Breast epithelium (tissue), 3 donors: ENCODE measurements at regions not wholly inside any gene's neighbourhood (a gene's known extent, or its start where the extent isn't known, plus 50 kb on each side); places are given as distances from the start of the nearest gene placed in this dataset.

Experiments
- POLR2A ChIP-seq: fragments of 450-650 bp; IDR thresholded peaks from one replicate; pipeline ENCODE4 v1.6.1; 2016; ENCODE audit warnings: antibody characterized with exemption, mild to moderate bottlenecking, moderate library complexity
- POLR2AphosphoS5 ChIP-seq, 3 donors: sonication (generic); formaldehyde crosslinking; IDR thresholded peaks; one replicate each; pipeline ENCODE4 v1.6.1; 2017; ENCODE audit warnings: antibody characterized with exemption in 3 of 3
- TF ChIP-seq, protein P1 (sequence below), 3 donors: fragments of 450-650 bp; IDR thresholded peaks; one replicate each; pipeline ENCODE4 v1.5.1; 2016 to 2017; ENCODE audit warnings: antibody characterized with exemption in 3 of 3, mild to moderate bottlenecking in 3 of 3, moderate library complexity in 3 of 3

GRCh38 chr21:41043014-41043413 lies 124.9 kb upstream of the BACE2 start:
- TF ChIP-seq POLR2A (no peak), POLR2AphosphoS5 (IDR thresholded peaks at IDR 0.05) (no peak)
- TF ChIP-seq, protein P1, sequence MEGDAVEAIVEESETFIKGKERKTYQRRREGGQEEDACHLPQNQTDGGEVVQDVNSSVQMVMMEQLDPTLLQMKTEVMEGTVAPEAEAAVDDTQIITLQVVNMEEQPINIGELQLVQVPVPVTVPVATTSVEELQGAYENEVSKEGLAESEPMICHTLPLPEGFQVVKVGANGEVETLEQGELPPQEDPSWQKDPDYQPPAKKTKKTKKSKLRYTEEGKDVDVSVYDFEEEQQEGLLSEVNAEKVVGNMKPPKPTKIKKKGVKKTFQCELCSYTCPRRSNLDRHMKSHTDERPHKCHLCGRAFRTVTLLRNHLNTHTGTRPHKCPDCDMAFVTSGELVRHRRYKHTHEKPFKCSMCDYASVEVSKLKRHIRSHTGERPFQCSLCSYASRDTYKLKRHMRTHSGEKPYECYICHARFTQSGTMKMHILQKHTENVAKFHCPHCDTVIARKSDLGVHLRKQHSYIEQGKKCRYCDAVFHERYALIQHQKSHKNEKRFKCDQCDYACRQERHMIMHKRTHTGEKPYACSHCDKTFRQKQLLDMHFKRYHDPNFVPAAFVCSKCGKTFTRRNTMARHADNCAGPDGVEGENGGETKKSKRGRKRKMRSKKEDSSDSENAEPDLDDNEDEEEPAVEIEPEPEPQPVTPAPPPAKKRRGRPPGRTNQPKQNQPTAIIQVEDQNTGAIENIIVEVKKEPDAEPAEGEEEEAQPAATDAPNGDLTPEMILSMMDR (IDR thresholded peaks at IDR 0.05): no peak
